Endometrium (tissue), 2 donors: ENCODE measurements at regions not wholly inside any gene's neighbourhood (a gene's known extent, or its start where the extent isn't known, plus 50 kb on each side); places are given as distances from the start of the nearest gene placed in this dataset.
"Not testable (repeated sequence)": the region's sequence is repeated elsewhere in the genome, so short reads cannot be mapped to it uniquely, and the experiment has no call there.

Source experiments
- FAIRE-seq: peaks from 2 replicates; lab custom pipeline; 2012; peaks lifted over from hg19 to GRCh38; lab: Jason Lieb, UNC
- donor health status: control.
- donor health status: control.

DNA sequence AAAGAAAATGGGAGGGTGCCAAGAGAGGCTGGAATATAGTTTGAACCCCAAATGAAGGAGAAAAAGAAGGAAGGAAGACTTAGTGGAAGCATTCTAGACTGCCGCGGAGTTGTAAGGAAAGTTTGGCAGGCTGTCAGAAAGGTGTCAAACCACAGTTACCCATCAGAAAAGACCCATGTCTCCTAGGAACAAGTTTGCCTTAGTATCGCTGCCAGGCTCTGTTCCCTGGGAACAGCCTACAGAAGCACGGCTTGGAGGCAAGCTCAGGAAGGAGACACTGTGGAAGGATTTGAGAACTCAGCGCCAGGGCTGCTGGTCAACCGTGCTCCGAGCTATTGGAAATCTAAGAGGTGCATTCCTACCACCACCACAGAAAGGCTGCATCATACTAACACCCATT is 197.4 kb downstream of the RRAGC start:
- FAIRE-seq, result no peak

DNA sequence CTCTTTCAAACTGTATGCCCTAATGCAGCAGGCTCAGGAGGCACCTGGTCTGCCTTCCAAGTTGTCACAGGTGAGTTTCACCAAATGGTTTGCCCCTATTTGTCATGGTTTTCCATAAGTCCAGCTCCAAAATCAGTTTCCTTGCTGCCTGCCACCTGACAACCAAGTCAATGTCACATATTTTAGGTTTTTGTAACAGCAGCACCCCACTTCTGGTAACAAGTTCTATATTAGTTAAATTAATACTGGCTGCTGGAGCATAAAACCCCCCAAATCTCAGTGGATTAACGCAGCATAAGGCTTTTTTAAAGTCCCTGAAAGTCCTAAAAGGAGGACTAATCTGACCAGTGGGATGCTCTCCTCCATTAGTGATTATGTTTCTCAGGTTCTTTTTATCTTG is 200.7 kb downstream of the RRAGC start:
- FAIRE-seq, result no peak

- no peak for FAIRE-seq
These were observed 201.7 kb downstream of the RRAGC start for GRCh38 chr1:38657873-38658272.

- FAIRE-seq, result no peak
These were observed 202.2 kb downstream of the RRAGC start for GRCh38 chr1:38657207-38657840.

DNA sequence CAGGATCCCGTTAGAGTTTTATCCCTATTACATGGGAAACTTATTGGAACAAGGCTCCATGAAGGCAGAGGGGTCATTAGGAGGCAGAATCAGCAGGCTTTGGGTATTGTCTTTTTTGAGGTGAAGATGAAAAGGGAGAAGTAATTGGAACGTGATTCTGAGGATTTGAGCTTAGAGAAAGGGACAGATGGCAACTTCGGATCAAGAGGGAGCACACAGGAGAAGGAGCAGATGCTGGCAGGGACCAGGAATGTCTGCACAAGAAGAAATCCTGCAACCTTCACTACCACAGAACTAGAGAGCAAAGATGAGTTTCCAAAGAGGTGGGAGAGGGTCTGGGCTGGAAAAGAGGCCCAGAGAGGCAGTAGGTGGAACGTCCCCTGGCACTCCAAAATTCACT is 202.8 kb downstream of the RRAGC start:
- no peak for FAIRE-seq

DNA sequence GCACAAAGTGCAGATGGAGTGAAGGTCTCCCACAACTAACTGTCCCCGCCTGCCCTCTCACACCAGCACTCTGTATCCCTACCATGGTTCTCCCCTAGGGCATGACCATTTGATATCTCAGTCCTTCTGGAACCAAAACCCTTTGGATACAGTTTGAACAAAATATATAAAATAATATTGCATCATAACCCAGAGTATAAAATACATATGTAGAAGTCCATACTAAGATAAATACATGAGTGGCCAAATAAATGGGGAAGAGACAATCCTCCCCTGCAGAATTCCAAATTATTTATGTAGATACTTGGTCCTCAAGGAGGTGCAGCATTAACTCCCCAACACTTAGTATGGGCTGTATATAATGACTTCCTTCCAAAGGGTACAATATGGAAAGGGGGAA is 207.4 kb downstream of the RRAGC start:
- no peak for FAIRE-seq

GRCh38 chr1:38651669-38652068 is 207.9 kb downstream of the RRAGC start:
- no peak for FAIRE-seq

DNA sequence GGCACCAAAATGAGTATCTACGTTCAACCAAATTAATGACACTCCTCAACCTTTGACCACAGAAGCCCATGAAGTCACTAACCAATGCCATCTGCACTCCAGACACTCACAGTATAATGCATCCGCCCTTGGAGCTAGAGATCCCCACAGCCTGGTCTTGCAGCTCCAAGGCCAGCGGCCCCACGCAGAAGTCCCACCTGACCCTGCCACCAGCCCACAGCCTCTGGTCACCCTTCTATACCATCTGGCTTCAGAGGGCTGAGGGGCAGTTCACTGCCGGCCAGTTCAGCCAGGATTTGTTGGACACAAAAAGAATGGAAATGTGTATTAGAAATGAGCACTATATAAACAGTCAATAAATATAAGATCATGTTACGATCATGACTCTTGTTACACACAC is 211.2 kb downstream of the RRAGC start:
- no peak for FAIRE-seq

GRCh38 chr1:38647341-38647740 is 212.2 kb downstream of the RRAGC start:
- not testable (repeated sequence) for FAIRE-seq

- FAIRE-seq, result no peak
These were observed 215.5 kb downstream of the RRAGC start for GRCh38 chr1:38644092-38644491.

DNA sequence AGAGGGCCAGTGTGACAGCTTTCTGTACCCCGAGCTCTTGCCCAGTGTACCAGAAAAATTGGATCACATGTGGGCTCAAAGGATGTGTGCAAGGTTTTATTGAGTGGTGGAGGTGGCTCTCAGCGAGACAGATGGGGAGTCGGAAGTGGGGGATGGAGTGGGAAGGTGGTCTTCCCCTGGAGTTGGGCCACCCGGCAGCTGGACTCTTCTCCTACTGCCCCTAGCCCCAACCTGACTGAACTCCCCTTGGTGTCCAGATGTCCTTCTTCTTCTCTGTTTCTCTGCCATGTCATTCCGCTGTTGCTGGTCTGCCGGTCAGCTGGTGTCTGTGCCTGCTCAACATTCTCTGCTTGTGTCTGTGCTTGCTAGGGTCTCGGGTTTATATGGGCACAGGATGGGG is 217.9 kb downstream of the RRAGC start:
- no peak for FAIRE-seq

DNA sequence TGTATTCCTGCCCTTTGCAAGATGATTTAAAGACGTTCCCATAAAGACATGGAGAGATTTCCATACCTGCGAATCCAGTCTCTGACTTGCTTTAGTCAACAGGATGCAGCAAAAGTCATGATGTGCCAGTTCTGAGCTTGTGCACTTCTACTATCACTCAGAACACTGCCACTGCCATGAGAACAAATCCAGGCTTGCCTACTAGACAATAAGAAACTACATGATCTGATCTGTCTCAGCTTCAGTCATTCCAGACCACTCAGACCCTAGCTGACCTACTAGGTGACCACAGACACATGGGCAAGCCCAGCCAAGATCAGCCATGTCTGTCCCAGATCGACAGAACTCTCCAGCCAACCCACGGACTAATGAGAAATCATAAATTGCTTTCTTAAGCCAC is 219.2 kb downstream of the RRAGC start:
- no peak for FAIRE-seq

- no peak for FAIRE-seq
These were observed 231.3 kb downstream of the RRAGC start for GRCh38 chr1:38628241-38628640.

- no peak for FAIRE-seq
These were observed 233.6 kb downstream of the RRAGC start for GRCh38 chr1:38625939-38626338.

DNA sequence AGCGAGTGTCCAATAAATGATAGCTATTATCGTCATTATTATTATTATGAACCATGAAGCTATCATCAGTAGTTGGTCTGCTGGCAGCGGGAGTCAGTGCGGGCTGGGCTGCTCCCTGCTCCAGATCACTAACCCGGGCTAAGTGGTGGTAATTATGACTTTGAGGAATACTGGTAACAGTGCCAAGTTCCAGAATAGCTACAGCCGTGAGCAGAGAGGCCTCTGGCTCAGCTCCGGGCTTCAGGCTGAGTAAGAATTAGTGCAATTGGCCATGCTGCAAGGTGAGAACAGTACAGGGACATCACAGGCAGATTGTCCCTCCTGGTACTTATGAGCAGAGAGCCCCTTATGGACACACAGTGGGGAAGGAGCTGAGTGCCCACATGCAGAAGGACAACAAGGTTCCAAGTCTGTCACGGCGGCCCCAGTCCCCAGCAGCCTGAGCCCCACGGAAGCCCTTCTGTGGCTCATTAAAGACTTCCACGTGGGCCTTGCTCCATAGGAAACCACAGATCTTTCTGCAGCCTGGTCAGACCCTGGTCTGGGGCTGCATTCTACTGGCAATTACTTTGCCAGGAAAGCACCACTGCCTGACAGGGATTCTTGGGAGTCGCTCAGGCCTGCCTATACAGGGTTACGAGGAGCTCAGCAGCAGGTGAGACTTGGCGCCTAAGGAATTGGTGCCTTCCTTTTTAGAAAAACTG is 235.1 kb downstream of the RRAGC start:
- FAIRE-seq, result no peak

DNA sequence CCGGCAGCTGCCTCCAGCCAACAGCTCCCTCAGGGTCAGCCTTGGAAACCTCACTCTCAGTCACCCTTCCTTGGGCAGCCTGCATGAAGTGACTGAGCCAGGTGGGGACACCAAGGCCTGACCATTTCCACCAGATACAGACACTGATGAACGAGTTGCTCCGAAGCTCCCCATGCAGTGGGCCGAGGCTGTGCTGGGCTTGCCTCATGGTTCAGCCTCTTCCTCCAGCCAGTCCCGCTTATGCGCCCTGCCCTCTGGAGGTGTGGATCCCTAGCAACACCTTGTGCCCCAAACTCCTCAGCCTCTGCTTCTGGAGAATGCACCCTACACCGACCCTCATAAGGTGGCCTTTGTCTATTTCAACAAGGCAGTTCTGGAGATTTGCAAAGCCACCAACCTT is 236.0 kb downstream of the RRAGC start:
- no peak for FAIRE-seq

DNA sequence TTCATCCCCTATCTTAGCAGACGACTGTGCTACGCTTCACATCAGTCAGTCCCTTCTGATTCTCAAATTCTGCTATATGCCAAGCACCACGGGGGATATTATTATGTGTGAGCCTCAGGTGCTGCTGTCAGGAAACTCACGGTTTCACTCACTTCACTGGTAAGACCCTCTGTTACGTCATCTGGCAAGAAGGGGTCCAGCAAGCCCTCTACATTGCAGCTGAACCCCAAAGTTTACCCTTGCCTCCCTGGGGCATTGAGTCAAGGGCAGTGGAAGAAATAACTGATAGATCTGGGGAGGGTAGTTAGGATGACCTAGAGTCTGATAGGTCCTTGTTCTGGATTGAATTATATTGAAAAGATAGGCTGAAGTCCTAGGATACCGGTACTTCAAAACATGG is 237.4 kb downstream of the RRAGC start:
- FAIRE-seq, result no peak

DNA sequence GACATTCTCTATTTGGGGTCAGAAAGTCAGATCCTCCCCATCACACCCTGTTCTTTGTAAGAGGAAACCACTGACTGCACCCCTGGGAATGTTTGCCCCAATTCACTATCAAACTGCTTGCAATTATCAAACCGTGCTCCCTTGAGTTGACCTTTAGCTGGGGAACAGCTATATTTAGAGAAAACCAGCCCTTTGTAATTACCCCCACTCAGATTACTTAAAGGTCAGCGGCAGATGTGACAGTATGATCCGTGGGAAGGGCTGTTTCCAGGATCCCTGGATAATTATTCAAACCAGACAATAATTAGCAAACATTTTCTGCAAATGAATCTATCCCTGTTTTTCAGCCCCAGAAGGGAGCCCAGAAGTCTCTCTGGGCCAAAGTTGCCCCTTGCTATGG is 242.7 kb downstream of the RRAGC start:
- FAIRE-seq, result no peak

- no peak for FAIRE-seq
These were observed 243.9 kb downstream of the RRAGC start for GRCh38 chr1:38615680-38616079.

DNA sequence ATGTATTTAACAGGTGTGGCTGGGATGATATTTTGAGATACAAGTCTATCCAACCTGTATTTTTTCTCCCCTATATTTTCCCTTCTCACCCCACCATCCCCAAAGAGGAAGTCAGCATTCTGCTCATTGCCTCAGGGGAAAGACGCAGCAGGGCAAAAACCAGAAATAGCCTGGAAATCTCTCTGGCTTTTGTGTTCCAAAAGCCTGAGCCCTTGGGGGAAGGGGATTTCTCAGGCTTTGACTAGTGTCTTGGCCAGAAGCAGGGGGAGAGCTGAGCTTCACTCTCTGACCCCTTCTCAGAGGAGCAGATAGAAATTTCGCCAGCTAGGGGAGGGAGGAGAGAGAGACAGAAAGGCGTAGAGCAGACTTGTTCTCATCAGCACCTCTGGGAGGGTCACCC is 244.7 kb downstream of the RRAGC start:
- no peak for FAIRE-seq

GRCh38 chr1:38613996-38614395 is 245.6 kb downstream of the RRAGC start:
- no peak for FAIRE-seq

DNA sequence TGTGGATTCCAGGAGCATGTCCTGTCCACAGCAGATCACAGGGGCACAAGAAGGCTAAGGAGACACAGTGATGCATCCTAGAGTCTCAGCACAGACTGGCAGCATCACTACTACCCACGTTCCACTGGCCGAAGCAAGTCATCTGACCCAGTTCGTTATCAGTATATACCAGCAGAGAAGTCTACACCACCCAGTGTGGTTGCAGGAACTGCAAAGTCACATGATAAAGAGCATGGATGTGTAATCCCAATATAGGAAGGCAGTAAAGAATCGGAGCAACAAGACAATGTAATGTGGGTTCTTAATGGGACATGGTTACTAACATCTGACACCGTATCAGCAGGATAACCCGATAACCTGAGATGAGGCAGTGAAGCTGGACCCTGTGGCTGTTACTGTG is 246.6 kb downstream of the RRAGC start:
- FAIRE-seq, result no peak

- no peak for FAIRE-seq
These were observed 247.8 kb downstream of the RRAGC start for GRCh38 chr1:38611664-38612211.
